Large intestine (tissue), 3 donors: ENCODE measurements at regions not wholly inside any gene's neighbourhood (a gene's known extent, or its start where the extent isn't known, plus 50 kb on each side); places are given as distances from the start of the nearest gene placed in this dataset.
A peak's percentile ranks its signal among the peaks of the same experiment; 100 is the strongest.

Source experiments
- DNase-seq, 2 donors: peaks; one replicate each; pipeline versions ENCODE4 v3.0.0 to v3.0.0-alpha.2; 2013
- H3K27ac ChIP-seq: one replicate; pipeline ENCODE4 v1.5.1; 2013; ENCODE audit warnings: low read length
- H3K27me3 ChIP-seq: 2 replicates; pipeline ENCODE4 v1.6.1; 2013; ENCODE audit warnings: low read length; ENCODE audit not compliant: control insufficient read depth, insufficient read depth
- H3K36me3 ChIP-seq: 2 replicates; pipeline ENCODE4 v1.6.1; 2013; ENCODE audit warnings: low read length; ENCODE audit not compliant: control insufficient read depth, insufficient read depth
- H3K4me1 ChIP-seq: one replicate; pipeline ENCODE4 v1.6.1; 2013; ENCODE audit warnings: low read length; ENCODE audit not compliant: control insufficient read depth, insufficient read depth
- H3K4me3 ChIP-seq: one replicate; pipeline ENCODE4 v1.5.1; 2013; ENCODE audit warnings: low read length
- H3K9me3 ChIP-seq: one replicate; pipeline ENCODE4 v1.6.1; 2013; ENCODE audit warnings: mild to moderate bottlenecking, low read depth, low read length, moderate library complexity; ENCODE audit not compliant: control insufficient read depth
- WGBS: methylation state at CpG from one replicate; pipeline ENCODE4 v1.1.5; 2013; ENCODE audit warnings: low lambda C conversion rate; ENCODE audit not compliant: insufficient coverage; 5-methylcytosine and 5-hydroxymethylcytosine counted together

- DNase-seq: peak; percentile 73 to 91
- Histone ChIP-seq H3K4me3 (no peak overlapping the region), H3K27ac (peak overlapping the region; percentile 60), H3K27me3 (no peaks in the 10 kb centered on the region), H3K36me3 (no peaks in the 10 kb centered on the region), H3K4me1 (peaks cover 25% of the 10 kb centered on the region), H3K9me3 (no peaks in the 10 kb centered on the region)
- 40% methylated on average over 1 of the region's 3 CpGs for WGBS
Measured at GRCh38 chr12:127542931-127543330, 724.0 kb upstream of the TMEM132C start.

- Histone ChIP-seq H3K27me3 (no peaks in the 10 kb centered on the region), H3K4me3 (no peak overlapping the region), H3K36me3 (no peaks in the 10 kb centered on the region), H3K4me1 (peaks cover 18% of the 10 kb centered on the region), H3K9me3 (no peaks in the 10 kb centered on the region), H3K27ac (no peak overlapping the region)
- no peak for DNase-seq
- no CpG with 5 or more reads among the region's 6 CpGs for WGBS
Measured at GRCh38 chr12:127546721-127547505, 720.1 kb upstream of the TMEM132C start.

- 77% methylated on average over 4 of the region's 10 CpGs for WGBS
- Histone ChIP-seq H3K36me3 (no peaks in the 10 kb centered on the region), H3K4me1 (peaks cover 11% of the 10 kb centered on the region), H3K27ac (no peak overlapping the region), H3K9me3 (no peaks in the 10 kb centered on the region), H3K4me3 (no peak overlapping the region), H3K27me3 (no peaks in the 10 kb centered on the region)
- DNase-seq: no peak
Measured at GRCh38 chr12:127548123-127548553, 718.8 kb upstream of the TMEM132C start.

- 100% methylated on average over 2 of the region's 8 CpGs for whole genome bisulfite sequencing
- no peaks in the 10 kb centered on the region for H3K4me1 ChIP-seq
Measured at GRCh38 chr12:127550271-127550670, 716.7 kb upstream of the TMEM132C start.

GRCh38 chr12:127552838-127553237 is 714.1 kb upstream of the TMEM132C start:
- H3K9me3 ChIP-seq: no peaks in the 10 kb centered on the region
- WGBS: no CpG with 5 or more reads among the region's 1 CpG

More at GRCh38 chr12:127550271-127550670, 716.7 kb upstream of the TMEM132C start:
- H3K27ac ChIP-seq: no peak overlapping the region
- DNase-seq: no peak
- no peaks in the 10 kb centered on the region for H3K27me3 ChIP-seq
- H3K9me3 ChIP-seq: no peaks in the 10 kb centered on the region
- H3K4me3 ChIP-seq: no peak overlapping the region
- no peaks in the 10 kb centered on the region for H3K36me3 ChIP-seq

GRCh38 chr12:127555071-127555470 is 711.9 kb upstream of the TMEM132C start:
- Histone ChIP-seq H3K9me3 (no peaks in the 10 kb centered on the region), H3K36me3 (no peaks in the 10 kb centered on the region), H3K27me3 (no peaks in the 10 kb centered on the region), H3K4me3 (no peak overlapping the region), H3K27ac (no peak overlapping the region), H3K4me1 (no peaks in the 10 kb centered on the region)
- WGBS: no CpG with 5 or more reads among the region's 4 CpGs
- peak in 1 of 2 donors; percentile 47 for DNase-seq

More at GRCh38 chr12:127552838-127553237, 714.1 kb upstream of the TMEM132C start:
- DNase-seq: no peak
- Histone ChIP-seq H3K4me1 (no peaks in the 10 kb centered on the region), H3K27me3 (no peaks in the 10 kb centered on the region), H3K4me3 (no peak overlapping the region), H3K27ac (no peak overlapping the region), H3K36me3 (no peaks in the 10 kb centered on the region)

- H3K9me3 ChIP-seq: no peaks in the 10 kb centered on the region
- no peaks in the 10 kb centered on the region for H3K36me3 ChIP-seq
- no peaks in the 10 kb centered on the region for H3K27me3 ChIP-seq
- DNase-seq: no peak
- H3K4me3 ChIP-seq: no peak overlapping the region
- H3K4me1 ChIP-seq: no peaks in the 10 kb centered on the region
- H3K27ac ChIP-seq: no peak overlapping the region
Measured at GRCh38 chr12:127556231-127556886, 710.6 kb upstream of the TMEM132C start.

- H3K4me3 ChIP-seq: no peak overlapping the region
- no peaks in the 10 kb centered on the region for H3K27me3 ChIP-seq
- H3K4me1 ChIP-seq: no peaks in the 10 kb centered on the region
- no peak overlapping the region for H3K27ac ChIP-seq
- H3K36me3 ChIP-seq: no peaks in the 10 kb centered on the region
- DNase-seq: no peak
- WGBS: no CpG with 5 or more reads among the region's 3 CpGs
- H3K9me3 ChIP-seq: no peaks in the 10 kb centered on the region
Measured at GRCh38 chr12:127558361-127558760, 708.6 kb upstream of the TMEM132C start.

GRCh38 chr12:127559349-127560040 is 707.5 kb upstream of the TMEM132C start:
- Histone ChIP-seq H3K27me3 (no peaks in the 10 kb centered on the region), H3K4me1 (no peaks in the 10 kb centered on the region), H3K27ac (no peak overlapping the region), H3K36me3 (no peaks in the 10 kb centered on the region), H3K4me3 (no peak overlapping the region), H3K9me3 (no peaks in the 10 kb centered on the region)
- WGBS: no CpG with 5 or more reads among the region's 12 CpGs
- peak; percentile 19 to 24 for DNase-seq

GRCh38 chr12:127560041-127560478 is 706.9 kb upstream of the TMEM132C start:
- H3K4me3 ChIP-seq: no peak overlapping the region
- no peaks in the 10 kb centered on the region for H3K36me3 ChIP-seq
- H3K4me1 ChIP-seq: no peaks in the 10 kb centered on the region
- no peak overlapping the region for H3K27ac ChIP-seq
- no peak for DNase-seq
- H3K27me3 ChIP-seq: no peaks in the 10 kb centered on the region
- no peaks in the 10 kb centered on the region for H3K9me3 ChIP-seq
- no CpG with 5 or more reads among the region's 4 CpGs for WGBS
